PC-9 (cell line): ENCODE measurements at regions not wholly inside any gene's neighbourhood (a gene's known extent, or its start where the extent isn't known, plus 50 kb on each side); places are given as distances from the start of the nearest gene placed in this dataset.

Experiments used
- BruUV-seq: library from RNA; stranded (reverse); fragments of 400-500 nt; replicated peaks from 2 replicates; lab custom pipeline; 2021; lab: Mats Ljungman, UMichigan
- CTCF ChIA-PET: fragments of 300-600 bp; sonication (Branson Sonifier 250); formaldehyde crosslinking; loops from one replicate; lab custom pipeline; 2022; ENCODE audit warnings: antibody characterized with exemption; lab: Charles Lee
- POLR2A ChIA-PET: fragments of 300-600 bp; sonication (Branson Sonifier 250); formaldehyde crosslinking; loops from one replicate; lab custom pipeline; 2022; ENCODE audit warnings: antibody characterized with exemption; ENCODE audit not compliant: unreplicated experiment; lab: Charles Lee
- DNase-seq, 2 experiments: peaks; one replicate each; pipeline versions ENCODE4 v3.0.0 to v3.0.0-alpha.2; 2015 to 2022; ENCODE audit warnings: mixed read lengths in 1 of 2
- H2AFZ ChIP-seq: fragments of 200-600 bp; sonication (generic); 2 replicates; pipeline ENCODE4 v1.8.1; 2017; ENCODE audit warnings: antibody characterized with exemption
- H3F3A ChIP-seq: fragments of 200-600 bp; sonication (generic); 2 replicates; pipeline ENCODE4 v1.8.1; 2017; ENCODE audit warnings: antibody characterized with exemption, mild to moderate bottlenecking, low read depth; ENCODE audit not compliant: insufficient read depth
- H3K27ac ChIP-seq: fragments of 200-600 bp; sonication (generic); 2 replicates; pipeline ENCODE4 v1.6.1; 2016; ENCODE audit warnings: mixed run types
- H3K27me3 ChIP-seq: fragments of 200-600 bp; sonication (generic); 2 replicates; pipeline ENCODE4 v1.6.1; 2016; ENCODE audit warnings: low read depth, mixed run types; ENCODE audit not compliant: insufficient read depth
- H3K36me3 ChIP-seq: fragments of 200-600 bp; sonication (generic); 2 replicates; pipeline ENCODE4 v1.6.1; 2016; ENCODE audit warnings: low read depth, mixed run types
- H3K4me1 ChIP-seq: fragments of 200-600 bp; sonication (generic); replicated peaks from 2 replicates; pipeline ENCODE4 v1.6.1; 2016; ENCODE audit warnings: mixed run types; ENCODE audit not compliant: insufficient read depth
- H3K4me2 ChIP-seq: fragments of 200-600 bp; sonication (generic); 2 replicates; pipeline ENCODE4 v1.6.1; 2017; ENCODE audit warnings: mixed run types
- H3K4me3 ChIP-seq: fragments of 200-600 bp; sonication (generic); 2 replicates; pipeline ENCODE4 v1.6.1; 2016; ENCODE audit warnings: mixed run types
- H3K79me2 ChIP-seq: fragments of 200-600 bp; sonication (generic); 2 replicates; pipeline ENCODE4 v1.6.1; 2017; ENCODE audit warnings: low read depth, mixed run types
- H3K9me2 ChIP-seq: fragments of 200-600 bp; sonication (generic); 2 replicates; pipeline ENCODE4 v1.8.1; 2017; ENCODE audit warnings: mild to moderate bottlenecking; ENCODE audit not compliant: insufficient read depth
- H3K9me3 ChIP-seq: fragments of 200-600 bp; sonication (generic); 2 replicates; pipeline ENCODE4 v1.8.1; 2016; ENCODE audit warnings: low read depth; ENCODE audit not compliant: insufficient read depth
- H4K20me1 ChIP-seq: fragments of 200-600 bp; sonication (generic); 2 replicates; pipeline ENCODE4 v1.8.1; 2017; ENCODE audit not compliant: insufficient read depth
- CTCF ChIP-seq: fragments of 200-600 bp; sonication (generic); conservative IDR thresholded peaks from 2 replicates; pipeline ENCODE4 v1.6.1; 2017; ENCODE audit warnings: mixed run types, antibody characterized with exemption, mild to moderate bottlenecking, moderate library complexity
- EZH2 ChIP-seq: fragments of 200-600 bp; sonication (generic); IDR thresholded peaks from 2 replicates; pipeline ENCODE4 v1.8.0; 2017; ENCODE audit warnings: antibody characterized with exemption, low read depth
- intact Hi-C: fragments of 100-400 bp; cut with micrococcal nuclease; formaldehyde crosslinking; loops from one replicate; pipeline ENCODE4 v1.10.0; 2022; ENCODE audit not compliant: unreplicated experiment

GRCh38 chr5:4384649-4385048 is 755.5 kb upstream of the ADAMTS16 start:
- no peak for DNase-seq
- Histone ChIP-seq H3K4me1 (no peaks in the 10 kb centered on the region), H3K79me2 (no peaks in the 10 kb centered on the region), H2AFZ (no peak overlapping the region), H3K27ac (no peak overlapping the region), H3K9me3 (no peaks in the 10 kb centered on the region), H3K4me2 (no peak overlapping the region), H3K27me3 (no peaks in the 10 kb centered on the region), H4K20me1 (no peaks in the 10 kb centered on the region), H3K36me3 (no peaks in the 10 kb centered on the region), H3K9me2 (no peaks in the 10 kb centered on the region), H3F3A (no peaks in the 10 kb centered on the region), H3K4me3 (no peak overlapping the region)
- no TSS peak for BruUV-seq
- ChIA-PET POLR2A (no interaction called here), CTCF (no interaction called here)
- intact Hi-C loops, result no loop called here
- no peak for TF ChIP-seq CTCF
- no peak for TF ChIP-seq EZH2

GRCh38 chr5:4386152-4386551 is 754.0 kb upstream of the ADAMTS16 start:
- Histone ChIP-seq H3K4me2 (no peak overlapping the region), H3K36me3 (no peaks in the 10 kb centered on the region), H3K27me3 (no peaks in the 10 kb centered on the region), H3F3A (no peaks in the 10 kb centered on the region), H3K9me3 (0 out of 2 replicates have a peak, but pooled peaks cover 4% of the 10 kb centered on the region), H3K79me2 (no peaks in the 10 kb centered on the region), H4K20me1 (no peaks in the 10 kb centered on the region), H3K27ac (no peak overlapping the region), H3K9me2 (no peaks in the 10 kb centered on the region), H3K4me1 (no peaks in the 10 kb centered on the region), H2AFZ (no peak overlapping the region), H3K4me3 (no peak overlapping the region)
- DNase-seq, result no peak
- ChIA-PET CTCF (no interaction called here), POLR2A (no interaction called here)
- TF ChIP-seq CTCF (no peak), EZH2 (no peak)
- BruUV-seq, result no TSS peak
- intact Hi-C loops, result no loop called here

GRCh38 chr5:4387290-4387689 is 752.8 kb upstream of the ADAMTS16 start:
- H3K36me3 ChIP-seq, result no peaks in the 10 kb centered on the region
- ChIA-PET POLR2A (no interaction called here), CTCF (no interaction called here)
- no peak overlapping the region for H3K27ac ChIP-seq
- H3K4me1 ChIP-seq, result no peaks in the 10 kb centered on the region
- no peaks in the 10 kb centered on the region for H3K27me3 ChIP-seq
- H3K79me2 ChIP-seq, result no peaks in the 10 kb centered on the region
- H4K20me1 ChIP-seq, result no peaks in the 10 kb centered on the region
- H3K4me2 ChIP-seq, result no peak overlapping the region
- H3K9me2 ChIP-seq, result no peaks in the 10 kb centered on the region
- intact Hi-C loops, result no loop called here
- BruUV-seq, result no TSS peak
- no peaks in the 10 kb centered on the region for H3F3A ChIP-seq
- TF ChIP-seq CTCF, result no peak
- no peak overlapping the region for H3K4me3 ChIP-seq
- H2AFZ ChIP-seq, result no peak overlapping the region
- DNase-seq, result no peak
- H3K9me3 ChIP-seq, result 0 out of 2 replicates have a peak, but pooled peaks cover 4% of the 10 kb centered on the region
